ENCODE measurements at regions not wholly inside any gene's neighbourhood (a gene's known extent, or its start where the extent isn't known, plus 50 kb on each side); places are given as distances from the start of the nearest gene placed in this dataset.
"Not testable (repeated sequence)": the region's sequence is repeated elsewhere in the genome, so short reads cannot be mapped to it uniquely, and the experiment has no call there.

GRCh38 chr5:145450286-145450885 is 384.8 kb downstream of the PRELID2 start:
- DNase-seq (ENCODE audit: low spot score), result no peak

DNA sequence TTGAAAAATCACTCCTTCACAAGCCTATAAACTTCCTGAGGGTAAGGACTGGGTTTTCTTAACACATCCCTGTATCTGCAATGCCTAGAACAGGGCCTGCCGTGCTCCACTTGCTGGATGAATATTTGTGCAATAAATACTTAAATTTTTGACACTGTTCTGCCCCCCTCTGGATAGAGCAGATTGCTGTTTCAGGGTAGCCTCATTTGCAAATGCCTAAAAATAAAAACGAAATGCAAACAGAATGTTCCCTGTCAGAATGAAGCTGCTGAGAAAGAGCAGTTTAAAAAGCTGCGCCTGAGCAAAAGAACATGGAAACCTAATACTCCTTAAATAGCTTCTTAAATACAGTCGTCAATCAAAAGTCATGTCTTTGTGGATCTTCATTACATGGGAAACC is 385.3 kb downstream of the PRELID2 start:
- no peak for DNase-seq (ENCODE audit: low spot score)

DNA sequence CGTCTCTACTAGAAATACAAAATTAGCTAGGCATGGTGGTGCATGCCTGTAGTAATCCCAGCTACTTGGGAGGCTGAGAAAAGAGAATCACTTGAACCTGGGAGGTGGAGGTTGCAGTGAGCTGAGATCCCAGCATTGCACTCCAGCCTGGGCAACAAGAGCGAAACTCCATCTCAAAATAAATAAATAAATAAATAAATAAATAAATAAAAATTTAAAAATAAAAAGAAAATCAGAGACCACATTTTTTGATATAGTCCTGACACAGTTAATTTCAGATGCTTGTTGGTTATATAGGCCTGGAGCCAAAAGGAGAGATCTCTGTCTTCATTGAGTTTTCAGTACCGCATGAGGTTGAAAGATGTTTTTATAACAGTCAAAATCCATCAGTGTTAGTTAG is 388.3 kb downstream of the PRELID2 start:
- DNase-seq (ENCODE audit: low spot score), result not testable (repeated sequence)

DNA sequence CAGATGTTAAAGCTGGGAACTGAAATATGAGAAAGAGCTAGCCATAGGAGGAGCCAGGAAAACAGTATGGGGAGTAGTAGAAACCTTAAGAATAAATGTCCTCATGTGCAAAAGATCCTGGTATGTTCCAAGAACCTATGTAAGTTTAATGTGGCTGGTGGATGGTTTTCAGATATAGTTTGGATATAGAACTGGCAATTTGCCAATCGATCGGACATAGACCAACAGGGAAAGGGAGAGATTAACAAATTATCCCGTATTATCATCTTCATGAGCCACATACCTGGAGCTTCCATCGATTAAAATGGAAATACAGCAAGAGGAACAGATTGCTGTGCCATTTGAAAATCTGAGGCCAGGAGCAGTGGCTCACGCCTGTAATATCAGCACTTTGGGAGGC is 388.7 kb downstream of the PRELID2 start:
- no peak for DNase-seq (ENCODE audit: low spot score)

DNA sequence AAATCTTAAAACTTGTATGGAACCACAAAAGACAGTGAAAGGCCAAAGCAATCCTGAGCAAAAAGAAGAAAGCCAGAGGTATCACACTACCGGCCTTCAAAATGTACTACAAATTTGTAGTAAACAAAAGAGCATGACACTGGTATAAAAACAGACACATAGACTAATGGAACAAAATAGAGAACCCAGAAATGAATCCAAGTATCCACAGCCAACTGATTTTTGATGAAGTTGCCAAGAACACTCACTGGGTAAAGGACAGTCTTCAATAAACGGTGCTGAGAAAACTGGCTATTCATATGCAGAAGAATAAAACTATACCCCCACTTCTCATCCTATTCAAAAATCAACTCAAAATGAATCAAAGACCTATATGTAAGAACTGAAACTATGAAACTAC is 390.1 kb downstream of the PRELID2 start:
- DNase-seq (ENCODE audit: low spot score), result no peak

- no peak for DNase-seq (ENCODE audit: low spot score)
Measured at GRCh38 chr5:145443964-145444363, 391.2 kb downstream of the PRELID2 start.

- no peak for DNase-seq (ENCODE audit: low spot score)
Measured at GRCh38 chr5:145443366-145443765, 391.8 kb downstream of the PRELID2 start.

DNA sequence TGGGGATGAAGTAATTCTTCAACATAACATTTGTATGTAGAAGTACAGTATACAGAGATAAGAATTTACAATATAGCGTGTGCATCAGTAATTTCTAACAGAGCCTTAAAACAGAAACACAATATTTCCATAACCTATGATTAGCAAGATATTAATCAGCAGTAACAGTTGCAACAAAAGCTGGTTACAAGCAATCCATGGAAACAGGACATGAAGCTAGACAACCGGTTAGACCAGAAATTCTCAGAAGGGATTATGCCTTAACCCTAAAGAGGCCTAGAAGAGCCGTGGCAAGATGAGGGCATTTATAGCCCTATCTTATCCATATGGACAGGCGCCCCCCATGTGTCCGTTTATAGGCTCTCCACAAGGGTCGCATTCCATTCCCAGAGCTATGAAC is 392.5 kb downstream of the PRELID2 start:
- DNase-seq (ENCODE audit: low spot score), result not testable (repeated sequence)

DNA sequence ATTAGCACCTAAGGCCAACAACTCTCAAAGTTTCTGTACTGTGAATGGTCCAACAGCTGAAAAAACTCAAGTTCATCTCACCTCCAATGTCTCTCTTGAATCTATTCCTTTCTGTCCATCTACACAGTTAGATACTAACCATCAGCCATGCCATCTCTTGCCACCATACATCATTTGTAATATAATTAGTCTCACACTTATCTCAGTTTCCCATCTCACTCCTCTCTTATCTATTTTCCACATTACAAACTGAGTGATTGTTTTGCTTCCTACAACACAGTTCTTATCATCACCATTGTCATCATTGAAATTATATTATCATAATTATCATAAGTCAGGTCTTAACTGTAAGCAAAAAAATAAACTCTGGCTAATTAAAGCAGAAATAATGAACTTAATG is 393.9 kb downstream of the PRELID2 start:
- DNase-seq (ENCODE audit: low spot score), result no peak

DNA sequence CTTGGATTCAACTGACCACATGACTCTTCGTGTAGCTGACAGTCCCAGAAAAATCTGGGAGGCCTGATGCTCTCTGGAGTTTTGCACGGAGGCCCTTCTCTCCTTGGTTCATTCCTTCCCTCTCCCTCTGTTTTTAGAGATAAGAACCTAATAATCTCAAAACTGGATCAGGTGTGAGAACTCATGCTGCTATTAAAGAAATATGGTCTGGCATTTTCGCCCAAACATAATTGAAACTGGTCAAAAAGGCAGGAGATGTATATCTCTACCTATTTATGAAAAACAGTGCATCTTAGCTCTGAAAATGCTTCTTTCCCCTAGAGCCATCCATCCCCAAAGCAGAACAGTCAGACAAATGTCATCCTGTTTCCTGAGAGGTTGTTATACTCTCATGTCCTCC is 397.5 kb downstream of the PRELID2 start:
- DNase-seq (ENCODE audit: low spot score), result no peak

DNA sequence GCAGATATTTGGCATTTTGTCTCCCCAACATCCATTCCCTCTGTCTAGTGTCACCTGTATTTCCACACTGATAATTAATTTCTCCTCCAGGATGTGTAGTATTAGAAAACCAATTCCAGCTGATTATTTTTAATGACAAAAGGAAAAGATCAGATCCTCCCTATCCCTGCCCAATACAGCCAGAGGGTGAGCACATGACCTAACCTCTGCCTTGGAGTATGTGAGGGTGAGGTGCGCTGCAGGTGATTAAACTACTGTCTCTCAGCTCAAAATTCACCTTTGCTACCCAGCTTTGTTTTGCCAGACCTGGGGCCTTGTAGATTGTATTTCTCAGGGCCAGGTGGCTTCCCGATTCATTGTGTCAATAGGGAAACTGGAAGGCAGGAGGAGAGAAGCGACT is 402.1 kb downstream of the PRELID2 start:
- no peak for DNase-seq (ENCODE audit: low spot score)

GRCh38 chr5:145429170-145429569 is 406.0 kb downstream of the PRELID2 start:
- DNase-seq (ENCODE audit: low spot score), result no peak

- no peak for DNase-seq (ENCODE audit: low spot score)
Measured at GRCh38 chr5:145408048-145408341, 427.1 kb downstream of the PRELID2 start.

- no peak for DNase-seq (ENCODE audit: low spot score)
Measured at GRCh38 chr5:145407300-145408047, 427.7 kb downstream of the PRELID2 start.

- no peak for DNase-seq (ENCODE audit: low spot score)
Measured at GRCh38 chr5:145403992-145404391, 431.1 kb downstream of the PRELID2 start.

DNA sequence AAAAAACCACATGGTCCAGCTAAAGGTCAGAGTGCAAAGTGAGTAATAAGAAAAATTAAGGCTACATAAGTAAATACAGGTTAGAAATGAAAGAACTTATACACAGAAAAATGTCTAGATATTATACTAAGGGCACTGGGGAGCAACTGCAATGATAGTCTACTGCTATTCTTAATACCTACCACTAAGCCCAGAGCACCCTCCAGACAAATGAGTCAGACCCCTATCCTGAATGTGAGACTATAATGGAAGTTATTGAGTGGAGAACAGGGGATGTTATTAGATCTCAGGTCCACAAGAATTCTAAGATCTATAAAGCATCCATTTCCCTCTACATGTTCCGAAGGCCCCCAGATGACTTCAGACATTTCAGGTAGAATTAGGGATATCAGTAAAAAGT is 438.3 kb downstream of the PRELID2 start:
- no peak for DNase-seq (ENCODE audit: low spot score)

DNA sequence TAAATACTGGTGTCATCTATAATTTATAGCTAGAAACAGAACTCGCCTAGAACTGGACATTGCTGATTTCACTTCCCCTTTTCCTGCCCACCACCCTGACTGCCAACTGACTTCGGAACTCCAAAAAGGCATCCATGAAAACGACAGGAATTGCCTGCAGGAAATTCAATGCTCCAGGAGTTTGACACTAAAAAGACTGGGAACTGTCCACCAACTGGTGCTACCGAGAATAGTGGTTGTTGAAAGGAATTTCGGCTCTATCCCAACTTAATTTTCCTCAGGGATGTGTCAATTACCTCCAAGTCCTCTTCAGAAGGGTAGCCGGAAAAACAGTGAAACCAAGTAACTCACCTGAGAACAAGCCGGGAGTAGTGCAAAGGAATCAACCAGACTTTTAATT is 440.0 kb downstream of the PRELID2 start:
- DNase-seq (ENCODE audit: low spot score), result not testable (repeated sequence)

DNA sequence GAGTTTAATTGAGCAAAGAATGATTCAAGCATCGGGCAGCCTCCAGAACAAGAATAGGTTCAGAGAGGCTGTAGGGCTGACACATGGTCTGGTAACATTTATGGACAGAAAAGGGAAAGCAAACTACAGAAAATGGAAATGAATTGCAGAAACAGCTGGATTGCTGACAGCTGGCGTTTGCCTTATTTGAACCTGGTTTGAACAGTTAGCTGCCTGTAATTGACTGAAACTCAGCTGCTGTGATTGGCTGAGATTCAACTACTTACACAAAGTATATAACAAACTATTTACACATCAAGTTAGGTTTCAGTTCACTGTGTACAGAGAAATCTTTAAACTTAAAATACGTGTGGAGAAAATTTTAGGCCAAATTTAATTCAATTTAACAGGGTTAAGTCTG is 441.7 kb downstream of the PRELID2 start:
- no peak for DNase-seq (ENCODE audit: low spot score)

- DNase-seq (ENCODE audit: low spot score), result no peak
Measured at GRCh38 chr5:145389047-145389446, 446.1 kb downstream of the PRELID2 start.

- no peak for DNase-seq (ENCODE audit: low spot score)
Measured at GRCh38 chr5:145385276-145385675, 449.9 kb downstream of the PRELID2 start.

- DNase-seq (ENCODE audit: low spot score), result no peak
Measured at GRCh38 chr5:145378226-145378625, 456.9 kb downstream of the PRELID2 start.

DNA sequence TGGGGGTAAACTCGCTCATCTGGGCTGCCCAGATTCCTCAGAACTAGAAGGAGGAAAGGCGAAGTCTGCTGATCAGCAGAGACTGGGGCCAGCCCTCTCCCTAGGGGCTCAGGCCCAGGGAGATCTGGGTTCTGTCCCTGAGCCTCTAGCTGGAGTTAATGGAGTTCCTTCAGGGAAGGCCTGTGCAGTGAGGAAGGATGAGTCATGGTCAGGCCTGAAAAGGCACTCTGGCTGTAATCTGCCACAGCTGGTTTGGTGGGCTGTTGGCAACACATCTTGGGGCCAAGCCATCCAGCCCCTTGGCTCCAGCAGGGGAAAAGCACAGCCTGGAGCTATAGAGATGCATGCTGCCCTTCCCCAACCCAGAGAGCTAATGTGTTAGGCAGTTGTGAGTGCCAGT is 459.6 kb downstream of the PRELID2 start:
- no peak for DNase-seq (ENCODE audit: low spot score)

DNA sequence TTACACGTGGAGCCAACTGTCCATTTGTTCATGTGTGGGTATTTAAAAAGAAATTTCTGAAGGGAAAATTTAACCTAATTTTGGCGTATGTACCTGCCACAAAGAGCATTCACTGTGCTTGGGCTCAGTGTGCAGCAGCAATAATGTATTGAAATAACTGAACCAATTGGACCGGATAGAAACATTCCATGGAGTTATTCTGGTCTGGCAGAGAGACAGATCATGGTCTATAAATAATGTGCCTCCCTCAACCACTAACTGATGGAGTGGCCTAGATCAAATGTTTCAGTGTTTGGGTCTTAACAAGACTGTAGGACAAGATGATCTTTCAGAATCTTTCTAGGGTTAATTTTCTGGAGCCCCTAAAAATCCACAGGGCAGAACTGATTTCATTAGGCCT is 469.7 kb downstream of the PRELID2 start:
- no peak for DNase-seq (ENCODE audit: low spot score)

DNA sequence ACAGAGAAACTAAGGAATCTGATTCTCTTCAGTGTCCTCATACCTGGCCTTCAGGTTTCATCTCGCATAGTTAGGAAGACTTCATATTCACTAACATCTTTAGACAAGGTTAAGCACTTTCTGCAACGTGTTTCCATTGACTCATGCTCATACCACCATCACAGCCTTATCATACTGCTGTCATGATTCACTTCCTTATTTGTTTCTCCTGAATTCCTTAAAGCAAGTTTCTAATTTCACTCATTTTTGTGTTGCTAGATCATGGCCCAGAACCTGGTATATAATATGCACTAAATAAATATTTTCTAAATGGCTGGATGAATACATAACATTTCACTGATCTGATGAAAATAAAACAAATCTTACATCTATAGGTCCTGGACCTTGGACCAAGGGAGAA is 472.9 kb downstream of the PRELID2 start:
- peak; percentile 59 for DNase-seq (ENCODE audit: low spot score)

Measured in RKO (cell line).